B cell (primary cell): ENCODE measurements at regions not wholly inside any gene's neighbourhood (a gene's known extent, or its start where the extent isn't known, plus 50 kb on each side); places are given as distances from the start of the nearest gene placed in this dataset.
"Not testable (repeated sequence)": the region's sequence is repeated elsewhere in the genome, so short reads cannot be mapped to it uniquely, and the experiment has no call there.

ENCODE experiments used
- EZH2 ChIP-seq: IDR thresholded peaks from 2 replicates; pipeline ENCODE4 v1.6.1; 2012; ENCODE audit warnings: borderline replicate concordance, low read depth, mild to moderate bottlenecking, moderate library complexity, low read length; ENCODE audit not compliant: insufficient read depth, poor library complexity, severe bottlenecking
- TF ChIP-seq, protein P1 (sequence below): fragments of 200-600 bp; IDR thresholded peaks from one replicate; pipeline ENCODE4 v1.8.0; 2022; ENCODE audit warnings: antibody characterized with exemption, mild to moderate bottlenecking

DNA sequence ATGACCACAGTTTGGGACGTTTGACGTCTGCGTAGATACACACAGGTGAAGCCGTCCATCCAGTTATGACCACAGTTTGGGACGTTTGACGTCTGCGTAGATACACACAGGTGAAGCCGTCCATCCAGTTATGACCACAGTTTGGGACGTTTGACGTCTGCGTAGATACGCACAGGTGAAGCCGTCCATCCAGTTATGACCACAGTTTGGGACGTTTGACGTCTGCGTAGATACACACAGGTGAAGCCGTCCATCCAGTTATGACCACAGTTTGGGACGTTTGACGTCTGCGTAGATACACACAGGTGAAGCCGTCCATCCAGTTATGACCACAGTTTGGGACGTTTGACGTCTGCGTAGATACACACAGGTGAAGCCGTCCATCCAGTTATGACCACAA is 243.8 kb upstream of the HDAC4 start:
- TF ChIP-seq, protein P1, sequence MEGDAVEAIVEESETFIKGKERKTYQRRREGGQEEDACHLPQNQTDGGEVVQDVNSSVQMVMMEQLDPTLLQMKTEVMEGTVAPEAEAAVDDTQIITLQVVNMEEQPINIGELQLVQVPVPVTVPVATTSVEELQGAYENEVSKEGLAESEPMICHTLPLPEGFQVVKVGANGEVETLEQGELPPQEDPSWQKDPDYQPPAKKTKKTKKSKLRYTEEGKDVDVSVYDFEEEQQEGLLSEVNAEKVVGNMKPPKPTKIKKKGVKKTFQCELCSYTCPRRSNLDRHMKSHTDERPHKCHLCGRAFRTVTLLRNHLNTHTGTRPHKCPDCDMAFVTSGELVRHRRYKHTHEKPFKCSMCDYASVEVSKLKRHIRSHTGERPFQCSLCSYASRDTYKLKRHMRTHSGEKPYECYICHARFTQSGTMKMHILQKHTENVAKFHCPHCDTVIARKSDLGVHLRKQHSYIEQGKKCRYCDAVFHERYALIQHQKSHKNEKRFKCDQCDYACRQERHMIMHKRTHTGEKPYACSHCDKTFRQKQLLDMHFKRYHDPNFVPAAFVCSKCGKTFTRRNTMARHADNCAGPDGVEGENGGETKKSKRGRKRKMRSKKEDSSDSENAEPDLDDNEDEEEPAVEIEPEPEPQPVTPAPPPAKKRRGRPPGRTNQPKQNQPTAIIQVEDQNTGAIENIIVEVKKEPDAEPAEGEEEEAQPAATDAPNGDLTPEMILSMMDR = not testable (repeated sequence)
- TF ChIP-seq EZH2 = not testable (repeated sequence)
